MCF 10A (cell line): ENCODE measurements at regions not wholly inside any gene's neighbourhood (a gene's known extent, or its start where the extent isn't known, plus 50 kb on each side); places are given as distances from the start of the nearest gene placed in this dataset.

ENCODE experiments used
- BruUV-seq: library from RNA; stranded (reverse); fragments of 400-500 nt; replicated peaks from 2 replicates; lab custom pipeline; 2021; lab: Mats Ljungman, UMichigan
- CTCF ChIA-PET: fragments of 300-600 bp; sonication (Branson Sonifier 250); formaldehyde crosslinking; extraction: SDS; loops from one replicate; lab custom pipeline; 2021; ENCODE audit warnings: antibody characterized with exemption, inconsistent platforms; lab: Yijun Ruan, JAX
- POLR2A ChIA-PET: fragments of 300-600, 350-650 bp; sonication (Branson Sonifier 250); formaldehyde crosslinking; extraction: SDS; loops from one replicate; lab custom pipeline; 2020; ENCODE audit warnings: antibody characterized with exemption, inconsistent platforms; lab: Yijun Ruan, JAX
- DNase-seq: peaks from one replicate; pipeline ENCODE4 v3.0.0-alpha.2; 2018; ENCODE audit not compliant: unreplicated experiment
- H3K27ac Mint-ChIP-seq: one replicate; pipeline ENCODE4 v1.8.0; 2022; ENCODE audit warnings: mild to moderate bottlenecking, low read depth, mixed read lengths; ENCODE audit not compliant: unreplicated experiment
- H3K27me3 Mint-ChIP-seq: one replicate; pipeline ENCODE4 v1.8.0; 2022; ENCODE audit warnings: mixed read lengths; ENCODE audit not compliant: insufficient read depth, unreplicated experiment
- H3K36me3 Mint-ChIP-seq: one replicate; pipeline ENCODE4 v1.8.0; 2022; ENCODE audit warnings: mild to moderate bottlenecking, moderate library complexity, mixed read lengths; ENCODE audit not compliant: insufficient read depth, unreplicated experiment
- H3K4me1 Mint-ChIP-seq: one replicate; pipeline ENCODE4 v1.8.0; 2022; ENCODE audit warnings: mixed read lengths; ENCODE audit not compliant: insufficient read depth, unreplicated experiment
- H3K4me3 Mint-ChIP-seq: one replicate; pipeline ENCODE4 v1.8.0; 2022; ENCODE audit warnings: mild to moderate bottlenecking, moderate library complexity, mixed read lengths; ENCODE audit not compliant: unreplicated experiment
- H3K9me3 Mint-ChIP-seq: one replicate; pipeline ENCODE4 v1.8.0; 2022; ENCODE audit warnings: mixed read lengths; ENCODE audit not compliant: unreplicated experiment
- CTCF ChIP-seq: fragments of 200-600 bp; IDR thresholded peaks from one replicate; pipeline ENCODE4 v1.8.0; 2022; ENCODE audit warnings: antibody characterized with exemption, mild to moderate bottlenecking; ENCODE audit not compliant: unreplicated experiment
- intact Hi-C: fragments of 100-400 bp; cut with micrococcal nuclease; formaldehyde crosslinking; loops from 2 replicates; pipeline ENCODE4 v1.14.1; 2022

GRCh38 chr20:24185791-24186190, 197.2 kb upstream of the GGTLC1 start:
- BruUV-seq: no TSS peak
- Mint-ChIP-seq H3K4me3 (no peak overlapping the region), H3K27ac (no peak overlapping the region), H3K4me1 (no peaks in the 10 kb centered on the region), H3K36me3 (no peaks in the 10 kb centered on the region), H3K27me3 (no peaks in the 10 kb centered on the region), H3K9me3 (peaks cover 8% of the 10 kb centered on the region)
- intact Hi-C loops: no loop called here
- no peak for DNase-seq
- ChIA-PET POLR2A (interaction anchor here (0.7 kb wide), 1 partner anchor 1196 kb away, joined by 3 read pairs; no protein-coding TSS in a partner anchor), CTCF (interaction anchor here (0.6 kb wide), 1 partner anchor 407 kb away, joined by 4 read pairs; no protein-coding TSS in a partner anchor)
- no peak for TF ChIP-seq CTCF

- H3K4me3 Mint-ChIP-seq: no peak overlapping the region
- no peak for TF ChIP-seq CTCF
- ChIA-PET CTCF (no interaction called here), POLR2A (no interaction called here)
- DNase-seq: no peak
- no peaks in the 10 kb centered on the region for H3K36me3 Mint-ChIP-seq
- peaks cover 21% of the 10 kb centered on the region for H3K9me3 Mint-ChIP-seq
- BruUV-seq: no TSS peak
- no peaks in the 10 kb centered on the region for H3K27me3 Mint-ChIP-seq
- H3K4me1 Mint-ChIP-seq: no peaks in the 10 kb centered on the region
- intact Hi-C loops: no loop called here
- no peak overlapping the region for H3K27ac Mint-ChIP-seq
Measured at GRCh38 chr20:24181151-24181550, 192.6 kb upstream of the GGTLC1 start.

GRCh38 chr20:24169256-24169655, 180.7 kb upstream of the GGTLC1 start:
- Mint-ChIP-seq H3K9me3 (peaks cover 53% of the 10 kb centered on the region), H3K4me1 (no peaks in the 10 kb centered on the region), H3K27ac (no peak overlapping the region), H3K36me3 (no peaks in the 10 kb centered on the region), H3K27me3 (no peaks in the 10 kb centered on the region), H3K4me3 (no peak overlapping the region)
- DNase-seq: no peak
- TF ChIP-seq CTCF: no peak
- BruUV-seq: no TSS peak
- intact Hi-C loops: no loop called here
- CTCF ChIA-PET: interaction anchor here (0.7 kb wide), 2 partner anchors 133 to 1380 kb away, joined by 3 to 4 read pairs; no protein-coding TSS in a partner anchor
- POLR2A ChIA-PET: no interaction called here

- Mint-ChIP-seq H3K36me3 (no peaks in the 10 kb centered on the region), H3K4me1 (no peaks in the 10 kb centered on the region)
Measured at GRCh38 chr20:24166412-24166811, 177.8 kb upstream of the GGTLC1 start.

More at GRCh38 chr20:24166412-24166811, 177.8 kb upstream of the GGTLC1 start:
- Mint-ChIP-seq H3K9me3 (peaks cover 49% of the 10 kb centered on the region), H3K27ac (no peak overlapping the region), H3K4me3 (no peak overlapping the region), H3K27me3 (no peaks in the 10 kb centered on the region)
- no peak for TF ChIP-seq CTCF
- intact Hi-C loops: no loop called here
- CTCF ChIA-PET: no interaction called here
- BruUV-seq: no TSS peak
- POLR2A ChIA-PET: no interaction called here
- DNase-seq: no peak
